Brain microvascular endothelial cell (primary cell): ENCODE measurements at regions not wholly inside any gene's neighbourhood (a gene's known extent, or its start where the extent isn't known, plus 50 kb on each side); places are given as distances from the start of the nearest gene placed in this dataset.

Experiments
- DNase-seq: peaks from one replicate; pipeline ENCODE4 v3.0.0-alpha.2; 2020
- H3K27ac ChIP-seq: fragments of 250-450 bp; sonication (Bioruptor Pico); 2 replicates; pipeline ENCODE4 v1.5.1; 2020; ENCODE audit warnings: mild to moderate bottlenecking, moderate library complexity
- H3K27me3 ChIP-seq: fragments of 250-450 bp; sonication (Bioruptor Pico); replicated peaks from 2 replicates; pipeline ENCODE4 v1.5.1; 2020; ENCODE audit warnings: mild to moderate bottlenecking
- H3K36me3 ChIP-seq: fragments of 250-450 bp; sonication (Bioruptor Pico); replicated peaks from 2 replicates; pipeline ENCODE4 v1.5.1; 2020; ENCODE audit warnings: mild to moderate bottlenecking
- H3K4me3 ChIP-seq: 2 replicates; pipeline ENCODE4 v1.5.1; 2011; ENCODE audit warnings: low read depth, mild to moderate bottlenecking, control low read depth, low read length, moderate library complexity
- in situ Hi-C: cut with HindIII; loops from 2 replicates; pipeline ENCODE4 v1.10.0; 2017; ENCODE audit warnings: low sequenced_read_pairs, low pct_ligation_motif_present
- TF ChIP-seq, protein P1 (sequence below): IDR thresholded peaks from 2 replicates; pipeline ENCODE4 v1.5.1; 2011; ENCODE audit warnings: low read depth, mild to moderate bottlenecking, moderate library complexity, low read length, control low read depth, inconsistent platforms; ENCODE audit errors: missing control alignments

DNA sequence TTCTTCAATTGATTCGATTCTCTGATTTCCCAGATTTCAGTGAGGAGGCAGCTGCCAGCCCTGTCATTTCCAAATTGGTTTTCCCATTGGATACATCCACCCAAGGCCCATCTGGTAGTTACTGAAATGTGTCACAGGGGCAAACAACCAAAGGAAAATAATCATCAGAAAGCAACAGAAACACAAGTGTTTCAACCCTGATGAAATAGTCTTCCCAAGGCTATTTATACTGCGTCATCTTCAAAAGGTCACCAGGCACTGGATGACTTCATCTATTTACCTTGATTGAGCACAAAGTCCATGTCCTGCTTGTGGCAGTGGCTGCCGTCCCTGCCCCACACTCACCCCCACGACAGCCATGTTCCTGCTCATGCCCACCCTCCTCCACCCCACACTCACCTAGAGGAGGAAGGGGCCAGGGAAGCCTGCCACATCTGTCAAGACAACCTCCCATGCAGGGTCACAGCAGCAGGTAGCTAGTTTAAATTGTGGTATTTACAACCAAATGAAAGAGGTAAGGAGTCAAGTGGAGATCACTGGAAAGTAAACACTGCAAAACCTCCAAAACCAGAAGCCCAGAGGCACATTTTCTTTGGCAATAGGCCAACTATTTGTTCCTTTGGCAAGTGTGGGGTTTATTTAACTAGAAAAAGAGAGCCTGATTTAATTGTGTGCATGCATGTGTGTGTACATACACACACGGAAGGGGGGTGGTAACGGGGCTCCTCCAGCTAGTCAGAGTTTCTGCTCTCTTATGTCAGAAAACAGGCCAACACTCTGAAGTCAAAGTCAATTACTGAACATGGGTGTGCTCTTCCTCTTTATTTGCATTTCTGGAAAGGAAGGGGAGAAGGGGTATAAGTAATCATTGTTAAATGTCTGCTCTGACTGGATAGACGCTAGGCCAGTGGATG, 49.5 kb upstream of the RAB4A start:
- Histone ChIP-seq H3K36me3 (no peaks in the 10 kb centered on the region), H3K4me3 (no peak overlapping the region), H3K27ac (no peak overlapping the region), H3K27me3 (peaks cover 4% of the 10 kb centered on the region)
- in situ Hi-C loops, result no loop called here
- TF ChIP-seq, protein P1, sequence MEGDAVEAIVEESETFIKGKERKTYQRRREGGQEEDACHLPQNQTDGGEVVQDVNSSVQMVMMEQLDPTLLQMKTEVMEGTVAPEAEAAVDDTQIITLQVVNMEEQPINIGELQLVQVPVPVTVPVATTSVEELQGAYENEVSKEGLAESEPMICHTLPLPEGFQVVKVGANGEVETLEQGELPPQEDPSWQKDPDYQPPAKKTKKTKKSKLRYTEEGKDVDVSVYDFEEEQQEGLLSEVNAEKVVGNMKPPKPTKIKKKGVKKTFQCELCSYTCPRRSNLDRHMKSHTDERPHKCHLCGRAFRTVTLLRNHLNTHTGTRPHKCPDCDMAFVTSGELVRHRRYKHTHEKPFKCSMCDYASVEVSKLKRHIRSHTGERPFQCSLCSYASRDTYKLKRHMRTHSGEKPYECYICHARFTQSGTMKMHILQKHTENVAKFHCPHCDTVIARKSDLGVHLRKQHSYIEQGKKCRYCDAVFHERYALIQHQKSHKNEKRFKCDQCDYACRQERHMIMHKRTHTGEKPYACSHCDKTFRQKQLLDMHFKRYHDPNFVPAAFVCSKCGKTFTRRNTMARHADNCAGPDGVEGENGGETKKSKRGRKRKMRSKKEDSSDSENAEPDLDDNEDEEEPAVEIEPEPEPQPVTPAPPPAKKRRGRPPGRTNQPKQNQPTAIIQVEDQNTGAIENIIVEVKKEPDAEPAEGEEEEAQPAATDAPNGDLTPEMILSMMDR, result no peak
- peak; percentile 33 for DNase-seq
